Stimulated activated CD8-positive, alpha-beta memory T cell treated with anti-CD3 and anti-CD28 coated beads, Interleukin-7, amount 100 ng/mL, for 48 hours (primary cell): ENCODE measurements at regions not wholly inside any gene's neighbourhood (a gene's known extent, or its start where the extent isn't known, plus 50 kb on each side); places are given as distances from the start of the nearest gene placed in this dataset.
"Not testable (repeated sequence)": the region's sequence is repeated elsewhere in the genome, so short reads cannot be mapped to it uniquely, and the experiment has no call there.

Experiments used
- DNase-seq, 2 donors: peaks; one replicate each; pipeline ENCODE4 v3.0.0-alpha.2; 2020; ENCODE audit warnings: low read depth in 1 of 2; ENCODE audit errors: extremely low read depth in 1 of 2

DNA sequence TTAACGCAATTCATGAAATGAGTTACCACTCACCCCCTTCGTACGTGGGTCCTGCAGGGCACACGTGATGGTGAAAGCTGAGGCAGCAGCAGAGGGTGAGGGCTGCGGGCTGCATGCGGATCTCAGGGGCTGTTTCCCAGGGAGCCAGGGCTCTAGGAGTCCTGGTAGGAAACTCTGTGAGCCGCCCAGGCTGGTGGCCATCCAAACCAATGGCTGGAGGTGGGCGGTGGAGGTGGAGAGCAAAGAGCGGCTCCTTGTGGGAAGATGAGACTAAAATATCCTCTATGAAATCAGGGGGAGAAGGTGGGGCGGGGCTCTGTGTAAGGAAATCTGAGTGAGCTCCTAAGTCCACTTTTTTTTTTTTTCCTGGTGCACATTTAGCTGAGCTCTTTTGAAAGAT, 120.1 kb upstream of the SLC1A4 start:
- no peak for DNase-seq

DNA sequence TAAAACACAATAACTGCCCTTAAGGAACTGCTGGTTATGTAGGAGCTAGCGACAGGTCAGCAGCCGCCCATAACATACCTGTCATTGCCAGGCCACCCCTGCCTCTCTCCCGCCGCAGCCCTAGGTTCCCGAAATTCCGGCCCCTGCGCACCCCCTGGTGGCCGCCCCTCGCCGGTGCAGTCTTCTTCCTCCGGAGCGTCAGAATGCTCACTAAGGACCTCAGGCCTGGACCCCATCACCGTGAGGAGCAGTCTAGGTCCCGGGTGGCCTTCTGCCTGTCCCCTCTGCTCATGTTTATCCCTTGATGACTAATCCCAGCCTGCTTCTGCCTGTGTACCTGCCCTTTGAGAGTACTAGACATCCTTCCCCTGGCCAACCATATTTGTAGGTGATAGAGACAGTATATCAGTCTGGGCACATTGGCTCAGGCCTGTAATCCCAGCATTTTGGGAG, 115.7 kb upstream of the SLC1A4 start:
- peak; percentile 57 for DNase-seq

DNA sequence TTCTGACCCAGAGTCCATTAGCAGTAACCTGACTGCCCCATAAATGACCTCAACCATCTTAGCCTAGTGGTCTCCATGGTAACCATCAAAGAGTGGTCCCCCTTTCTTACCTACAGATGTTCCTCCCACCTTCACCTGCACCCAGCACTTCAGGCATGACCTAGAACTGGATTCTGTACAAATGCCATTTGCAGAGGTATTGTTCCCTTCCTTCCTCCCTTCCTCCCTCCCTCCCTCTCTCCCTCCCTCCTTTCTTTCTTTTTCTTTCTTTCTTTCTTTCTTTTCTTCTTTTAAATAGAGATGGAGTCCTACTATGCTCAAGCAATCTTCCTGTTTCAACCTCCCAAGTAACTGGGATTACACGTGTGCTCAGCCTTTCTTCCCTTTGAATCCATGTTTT, 114.6 kb upstream of the SLC1A4 start:
- no peak for DNase-seq

DNA sequence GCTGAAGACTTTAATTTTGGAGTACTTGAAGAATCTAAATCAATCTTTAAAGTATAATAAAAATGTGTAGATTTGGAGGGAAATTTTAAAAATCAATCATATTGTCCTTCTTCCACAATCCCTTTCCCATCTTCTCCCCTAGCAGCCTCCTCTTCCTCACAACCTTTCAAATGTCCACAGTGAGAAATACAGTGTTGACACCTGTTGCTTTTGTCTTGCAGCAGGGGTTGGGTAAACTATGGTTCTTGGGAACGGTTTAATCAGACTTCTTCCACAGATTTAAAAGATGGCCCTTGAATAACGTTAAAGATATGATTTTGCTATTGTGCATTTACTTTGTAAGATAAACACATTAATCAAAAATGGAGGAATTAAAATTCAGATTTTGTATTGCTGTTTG, 113.8 kb upstream of the SLC1A4 start:
- DNase-seq = no peak

DNA sequence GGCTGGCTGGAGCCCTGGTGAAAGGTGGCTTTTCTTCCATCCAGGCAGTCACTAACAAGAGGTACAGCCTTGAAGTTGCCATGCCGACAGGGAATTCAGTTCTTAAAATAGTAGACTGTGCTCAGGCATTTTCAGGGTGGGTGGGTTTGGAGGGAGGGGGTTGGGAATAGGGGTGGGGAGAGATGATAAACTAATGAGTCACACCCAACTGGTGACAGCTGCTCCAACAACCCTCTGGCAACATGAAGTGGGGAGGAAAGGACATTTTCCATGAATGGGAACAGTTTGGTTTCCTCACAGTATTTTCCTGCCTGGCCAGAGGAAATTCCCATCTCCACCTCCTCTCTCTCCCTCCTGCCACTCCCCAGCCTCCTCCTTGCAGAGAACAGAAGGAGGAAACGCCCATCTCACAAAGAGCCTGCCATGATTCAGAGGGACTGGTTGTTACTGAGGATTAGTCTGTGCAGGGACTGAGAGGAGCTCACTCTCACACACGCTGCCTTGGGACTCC, 113.0 kb upstream of the SLC1A4 start:
- DNase-seq = no peak

DNA sequence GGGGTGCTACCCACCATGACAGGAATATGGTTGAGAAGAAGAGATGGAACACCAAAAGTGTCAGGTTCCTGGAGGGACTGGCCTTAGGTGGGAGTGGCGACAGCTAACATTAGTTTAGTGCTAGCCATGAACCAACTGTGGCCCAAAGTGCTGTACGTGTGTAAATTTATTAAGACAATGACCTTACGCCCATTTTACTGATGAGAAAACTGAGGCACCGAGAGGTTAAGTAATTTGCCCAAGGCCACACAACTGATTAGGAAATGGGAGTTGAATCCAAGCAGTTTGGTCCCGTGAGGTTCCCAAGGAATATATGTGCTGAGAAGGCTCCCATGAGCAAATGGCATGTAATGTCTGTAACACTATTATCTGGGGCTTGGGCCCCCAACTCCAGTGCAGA, 109.5 kb upstream of the SLC1A4 start:
- DNase-seq = no peak

DNA sequence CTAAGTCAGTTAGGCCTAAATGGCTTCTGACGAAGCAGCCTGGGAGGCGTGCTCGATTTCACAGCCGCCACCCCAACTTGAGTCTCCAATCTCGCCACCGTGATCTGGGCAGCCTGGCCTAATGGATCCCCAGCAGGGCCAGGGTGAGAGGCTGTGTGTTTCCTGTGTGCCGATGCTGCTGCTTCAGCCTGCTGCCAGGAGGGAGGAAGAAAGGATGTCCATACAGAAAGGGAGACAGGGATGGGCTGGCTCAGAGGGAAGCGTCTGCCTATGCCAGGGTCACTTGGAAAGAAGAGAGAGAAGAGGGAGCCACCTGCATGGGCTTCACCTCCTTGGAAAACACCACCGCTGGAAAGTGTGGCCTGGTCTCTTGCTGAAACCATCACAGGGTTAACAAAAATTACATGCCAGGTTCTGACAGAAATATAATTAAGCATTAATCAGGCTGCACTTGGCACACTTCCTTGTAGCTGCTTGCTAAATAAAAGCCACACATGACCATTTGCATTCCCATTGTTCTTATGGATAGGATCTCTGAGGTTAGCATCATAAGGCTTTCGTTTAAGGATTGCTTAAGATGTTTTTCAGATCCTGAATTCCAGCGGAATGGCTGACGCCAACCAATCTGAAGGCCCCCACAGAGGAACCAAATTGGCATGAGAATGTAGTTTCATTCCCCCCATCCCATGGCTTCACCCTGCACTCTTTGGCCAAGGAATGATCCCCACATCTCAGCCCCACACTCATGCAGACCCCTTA, 108.8 kb upstream of the SLC1A4 start:
- DNase-seq = no peak

DNA sequence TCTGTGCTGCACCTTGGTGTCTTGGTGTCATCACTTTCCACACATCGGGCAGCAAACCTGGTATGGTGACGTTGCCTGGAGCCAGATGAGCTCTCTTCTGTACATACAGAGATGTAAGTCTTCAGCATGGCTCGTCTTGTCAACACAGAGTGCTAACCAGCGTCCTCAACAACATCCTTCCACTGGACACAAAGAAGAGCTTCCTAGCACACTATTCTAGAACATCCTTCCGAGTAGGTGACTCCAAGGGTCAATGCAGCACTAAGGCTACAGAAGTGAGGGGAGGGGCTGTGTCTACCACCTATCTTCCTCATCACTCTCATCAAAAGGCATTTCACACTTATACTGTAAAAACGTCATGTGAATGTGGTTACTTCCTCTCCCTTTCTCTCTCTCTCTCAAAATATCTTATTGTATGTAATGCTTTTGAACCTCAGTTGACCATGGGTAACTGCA, 108.1 kb upstream of the SLC1A4 start:
- no peak for DNase-seq

DNA sequence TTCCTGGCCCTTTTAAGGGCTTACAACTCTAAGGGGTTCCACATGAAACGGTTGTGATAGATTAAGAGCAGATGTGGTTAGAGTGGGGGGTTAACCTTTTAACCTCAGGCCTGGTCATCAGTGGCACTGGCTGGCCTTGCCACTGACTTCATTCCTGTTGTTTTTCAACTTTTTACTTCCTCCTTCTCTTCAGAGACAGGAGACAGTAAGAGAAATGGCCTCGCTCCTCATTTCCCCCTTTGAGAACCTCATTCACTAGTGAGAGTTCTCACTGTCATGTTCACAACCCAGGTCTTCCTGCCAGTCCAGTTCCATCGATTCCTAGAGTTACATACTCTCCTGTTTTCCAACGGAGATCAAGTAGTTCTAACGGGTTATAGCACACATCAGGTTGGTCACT, 101.6 kb upstream of the SLC1A4 start:
- DNase-seq = no peak

DNA sequence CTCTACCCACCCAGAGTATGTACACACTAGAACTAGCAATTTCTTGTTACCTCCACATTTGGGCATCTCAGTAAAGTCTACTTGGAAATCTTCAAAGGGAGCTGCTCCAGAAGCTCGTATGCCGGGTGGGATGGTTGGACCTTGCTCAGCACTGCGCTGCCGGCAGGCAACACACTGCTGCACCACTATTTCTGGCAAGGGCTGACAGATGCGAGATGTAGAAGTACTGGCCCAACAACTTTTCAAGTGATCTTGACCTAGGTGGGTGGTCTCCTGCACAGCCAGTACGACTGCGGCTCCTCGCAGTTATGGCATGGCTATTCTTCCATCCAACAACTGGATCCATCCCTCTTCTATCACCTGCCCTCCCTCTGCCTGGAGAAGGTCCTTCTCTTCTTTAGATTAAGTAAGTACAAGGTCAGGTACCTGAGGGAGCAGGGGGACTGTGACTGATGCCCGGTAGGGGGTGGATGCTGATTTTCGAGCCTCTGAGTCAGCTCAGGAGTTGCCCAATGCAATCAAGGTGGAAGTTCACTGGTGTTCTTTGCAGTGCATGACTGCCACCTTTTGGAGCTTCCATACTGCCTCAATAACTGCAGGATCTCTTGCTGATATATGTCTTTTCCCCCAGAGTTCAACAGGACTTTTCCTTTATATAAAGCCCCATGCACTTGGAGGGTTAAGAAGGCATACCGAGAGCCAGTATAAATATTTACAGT, 100.4 kb upstream of the SLC1A4 start:
- DNase-seq = no peak

DNA sequence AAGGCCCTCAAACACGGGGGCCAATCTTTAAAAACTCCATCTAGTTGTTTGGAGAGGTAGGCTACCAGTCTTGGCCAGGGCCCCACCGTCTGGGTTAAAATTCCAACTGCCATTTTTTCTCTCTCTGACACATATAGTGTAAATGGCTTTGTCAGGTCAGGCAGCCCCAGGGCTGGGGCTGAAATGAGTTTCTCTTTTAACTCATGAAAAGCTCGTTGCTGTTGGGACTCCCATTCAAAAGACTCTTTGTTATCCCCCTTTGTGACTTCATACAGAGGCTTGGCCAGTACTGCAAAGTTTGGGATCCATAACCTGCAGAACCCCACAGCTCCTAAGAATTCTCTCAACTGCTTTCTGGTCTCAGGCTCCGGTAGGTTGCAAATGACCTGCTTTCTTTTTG, 99.4 kb upstream of the SLC1A4 start:
- DNase-seq = no peak

DNA sequence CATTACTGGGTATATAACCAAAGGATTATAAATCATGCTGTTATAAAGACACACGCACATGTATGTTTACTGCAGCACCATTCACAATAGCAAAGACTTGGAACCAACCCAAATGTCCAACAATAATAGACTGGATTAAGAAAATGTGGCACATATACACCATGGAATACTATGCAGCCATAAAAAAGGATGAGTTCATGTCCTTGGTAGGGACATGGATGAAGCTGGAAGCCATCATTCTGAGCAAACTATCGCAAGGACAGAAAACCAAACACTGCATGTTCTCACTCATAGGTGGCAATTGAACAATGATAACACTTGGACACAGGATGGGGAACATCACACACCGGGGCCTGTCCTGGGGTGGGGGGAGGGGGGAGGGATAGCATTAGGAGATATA, 92.6 kb upstream of the SLC1A4 start:
- not testable (repeated sequence) for DNase-seq

DNA sequence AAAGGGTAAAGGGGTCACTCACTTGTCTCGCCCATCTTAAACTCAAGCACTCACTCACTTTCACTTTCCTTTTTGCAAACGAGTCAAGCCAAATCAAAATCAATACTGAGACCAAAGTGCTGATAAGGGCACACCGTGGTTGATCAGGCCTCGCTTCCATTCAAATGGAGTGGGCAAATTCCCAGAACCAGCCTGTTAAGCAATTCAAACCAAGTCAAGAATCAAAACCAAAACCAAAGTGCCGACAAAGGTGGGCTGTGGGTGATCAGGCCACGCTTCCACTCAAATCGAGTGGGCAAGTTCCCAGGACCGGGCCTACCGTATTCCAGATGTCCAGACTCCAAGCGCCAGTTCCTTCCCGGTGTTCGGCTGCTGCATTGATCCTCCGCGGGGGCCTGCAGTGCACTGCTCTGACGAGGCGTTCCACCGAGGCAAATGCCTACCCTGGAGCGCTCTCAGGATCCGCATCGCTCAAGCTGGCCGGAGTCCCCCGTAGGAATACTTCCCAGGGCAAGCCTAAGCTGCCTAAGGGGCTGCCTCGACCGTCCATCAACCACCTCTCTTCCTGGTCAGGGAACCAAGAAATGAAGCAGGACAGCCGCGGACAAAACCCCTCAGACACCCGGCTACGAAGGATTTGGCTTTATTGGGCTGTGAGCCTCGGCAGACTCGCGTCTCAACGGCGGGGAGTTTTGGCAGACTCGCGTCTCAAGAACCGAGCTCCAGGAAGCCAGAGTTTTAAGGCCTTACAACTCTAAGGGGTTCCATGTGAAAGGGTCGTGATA, 89.9 kb upstream of the SLC1A4 start:
- no peak for DNase-seq

DNA sequence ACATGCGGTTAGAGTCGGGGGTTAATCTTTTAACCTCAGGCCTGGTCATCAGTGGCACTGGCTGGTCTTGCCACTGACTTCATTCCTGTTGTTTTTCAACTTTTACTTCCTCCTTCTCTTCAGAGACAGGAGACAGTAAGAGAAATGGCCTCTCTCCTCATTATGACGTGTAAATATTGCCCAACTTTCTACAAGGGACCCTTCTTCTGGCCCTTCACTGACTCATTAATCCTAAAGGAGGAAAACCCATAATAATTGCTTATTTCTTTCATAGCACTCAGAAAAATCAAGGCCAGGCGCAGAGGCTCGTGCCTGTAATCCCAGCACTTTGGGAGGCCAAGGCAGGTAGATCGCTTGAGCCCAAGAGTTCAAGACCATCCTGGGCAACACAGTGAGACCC, 89.3 kb upstream of the SLC1A4 start:
- not testable (repeated sequence) for DNase-seq

DNA sequence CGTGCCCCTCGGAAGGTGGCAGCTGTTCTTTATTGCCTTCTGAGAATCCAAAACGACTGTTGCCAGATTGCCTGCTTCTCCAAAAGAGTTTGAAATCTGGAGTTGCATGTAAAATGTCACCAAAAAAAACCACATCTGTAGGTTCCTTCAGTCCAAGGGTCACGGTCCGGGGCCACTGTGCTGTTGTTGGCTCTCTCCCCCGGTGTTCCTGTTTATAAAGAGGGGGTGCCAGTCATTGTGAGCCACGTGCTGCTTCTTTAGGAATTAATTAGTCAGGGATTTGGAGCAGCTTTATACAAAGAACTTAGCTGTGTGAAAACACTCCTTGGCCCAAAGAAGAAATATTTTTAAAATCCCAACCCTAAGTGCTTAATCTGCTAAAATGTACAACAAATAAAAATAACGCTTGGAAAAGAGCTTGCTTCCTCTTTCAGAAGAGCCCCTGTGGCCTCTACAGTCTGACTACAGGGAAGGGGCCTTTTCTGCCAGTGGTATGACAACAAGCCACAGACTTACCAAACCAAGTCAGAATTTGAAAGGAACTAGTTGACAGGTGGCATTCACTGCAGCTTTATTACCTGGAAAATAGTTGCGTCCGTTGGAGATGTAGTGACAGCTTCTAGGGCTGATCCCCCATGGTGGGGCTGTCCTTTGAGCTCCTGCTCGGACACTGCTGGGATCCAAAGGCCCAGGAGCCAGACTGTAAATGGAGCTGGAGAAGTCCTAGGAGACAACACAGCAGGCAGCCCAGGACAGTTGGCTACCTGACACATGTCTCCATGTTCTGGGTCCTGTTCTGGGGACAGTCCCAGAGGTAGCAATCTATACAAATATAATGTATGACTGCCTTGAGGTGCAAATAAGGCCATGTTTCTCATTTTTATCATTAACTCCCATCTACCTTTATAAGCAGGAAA, 84.5 kb upstream of the SLC1A4 start:
- no peak for DNase-seq

DNA sequence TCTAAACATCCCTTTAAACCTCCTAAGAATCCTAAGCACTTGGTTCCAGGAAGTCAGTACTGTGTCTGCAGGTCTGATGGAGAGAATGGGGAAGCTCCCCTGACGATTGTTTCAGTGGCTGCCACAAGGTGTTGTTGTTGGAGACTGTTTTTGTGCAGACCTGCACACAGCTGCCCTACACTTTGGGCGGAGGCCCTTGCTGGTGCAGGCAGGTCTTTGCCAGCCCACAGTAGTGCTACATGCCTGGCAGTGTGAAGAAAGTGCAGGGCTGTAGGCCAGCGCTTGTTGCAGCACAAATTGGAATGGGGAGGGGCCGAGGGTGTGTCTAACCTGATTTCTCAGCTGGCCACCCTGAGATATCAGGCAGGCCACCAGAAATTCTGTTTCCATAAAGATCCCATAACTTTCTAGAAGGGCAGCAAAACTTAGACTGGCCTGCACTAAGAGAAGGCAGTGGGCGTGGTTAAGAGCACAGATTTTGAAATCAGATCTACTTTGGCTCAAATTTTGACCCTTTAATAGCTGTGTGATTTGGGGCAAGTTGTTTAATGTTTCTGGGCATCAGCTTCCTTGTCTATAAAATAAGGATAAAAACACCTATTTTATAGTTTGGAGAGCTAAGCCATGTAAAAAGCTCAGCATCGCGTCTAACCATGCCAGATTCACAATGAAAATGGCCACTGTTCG, 83.7 kb upstream of the SLC1A4 start:
- DNase-seq = no peak

DNA sequence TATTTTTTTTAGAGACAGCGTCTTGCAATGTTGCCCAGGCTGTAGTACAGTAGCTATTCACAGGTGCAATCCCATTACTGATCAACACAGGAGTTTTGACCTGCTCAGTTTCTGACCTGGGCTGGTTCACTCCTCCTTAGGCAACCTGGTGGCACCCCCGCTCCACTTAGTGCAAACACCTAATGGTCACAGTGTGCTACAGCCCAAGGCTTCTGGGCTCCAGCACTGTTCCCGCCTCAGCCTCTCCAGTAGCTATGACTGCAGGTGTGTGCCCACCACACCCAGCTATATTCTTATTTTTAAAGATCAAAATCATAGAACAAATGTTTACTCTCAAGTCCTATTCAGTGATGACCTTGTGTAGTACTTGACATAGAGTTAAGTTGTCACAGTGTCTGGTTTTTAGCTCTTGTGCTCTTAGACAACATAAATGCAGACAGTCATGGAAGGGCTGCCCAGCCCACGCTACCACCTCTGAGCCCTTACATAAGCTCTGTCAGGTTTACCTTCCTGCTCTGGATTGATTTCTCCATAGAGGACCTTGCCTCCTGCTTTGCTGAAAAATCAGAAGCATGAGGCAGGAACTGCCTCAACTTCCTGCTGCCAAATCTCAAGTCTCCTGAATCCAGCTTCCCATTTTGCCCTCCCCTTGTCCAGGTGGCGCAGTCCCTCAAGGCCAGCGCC, 82.2 kb upstream of the SLC1A4 start:
- DNase-seq = no peak

DNA sequence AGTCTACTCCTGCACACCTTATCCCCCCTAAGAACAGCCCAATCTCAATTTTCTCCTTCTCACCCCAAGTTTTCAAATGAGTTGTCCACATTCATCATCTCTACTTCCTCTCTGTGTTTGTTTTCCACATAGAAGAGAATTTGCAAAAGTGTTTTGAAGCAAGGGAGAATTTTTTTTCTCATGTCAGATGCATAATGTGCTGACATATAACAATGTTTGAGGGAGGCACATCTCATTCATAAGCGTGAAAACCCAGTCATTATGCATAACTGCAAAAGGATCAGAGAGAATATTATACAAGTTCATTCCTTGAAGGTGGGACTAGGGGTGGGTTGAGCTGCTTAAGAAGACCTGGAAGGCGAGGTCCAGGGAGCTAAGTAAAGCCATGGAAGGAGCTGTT, 80.8 kb upstream of the SLC1A4 start:
- no peak for DNase-seq

DNA sequence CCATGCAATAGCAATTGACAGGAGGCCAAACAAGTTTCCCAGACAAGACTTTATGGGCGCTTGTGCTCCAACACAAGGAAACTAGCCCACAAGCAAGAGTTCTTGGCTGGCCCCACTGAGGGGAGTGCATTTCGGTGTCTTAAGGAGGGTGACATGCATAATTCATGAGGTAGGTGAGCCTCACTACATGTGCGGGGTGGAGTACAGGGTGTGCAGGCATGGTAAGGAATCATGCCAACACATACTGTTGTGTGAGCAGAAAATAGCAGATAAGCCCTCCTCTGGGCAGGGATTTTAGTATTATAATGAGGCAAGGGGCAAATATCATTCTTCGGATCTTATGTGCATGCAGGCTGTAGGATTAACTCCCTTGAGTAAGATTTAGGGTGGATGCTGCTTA, 78.7 kb upstream of the SLC1A4 start:
- no peak for DNase-seq
